ENCODE measurements at regions not wholly inside any gene's neighbourhood (a gene's known extent, or its start where the extent isn't known, plus 50 kb on each side); places are given as distances from the start of the nearest gene placed in this dataset.

- Histone ChIP-seq H3K9ac (ENCODE audit: low read length) (no peak overlapping the region), H3K79me2 (replicated peaks; ENCODE audit: insufficient read depth, low read length) (no peaks in the 10 kb centered on the region), H3K9me2 (ENCODE audit: insufficient read depth, low read length) (no peaks in the 10 kb centered on the region), H2AFZ (ENCODE audit: low read depth, low read length) (no peak overlapping the region), H3K9me3 (ENCODE audit: low read length) (no peaks in the 10 kb centered on the region), H3K27ac (ENCODE audit: low read length) (no peak overlapping the region), H3F3A (ENCODE audit: insufficient read depth, low read length, poor library complexity, severe bottlenecking) (no peaks in the 10 kb centered on the region), H3K27me3 (ENCODE audit: insufficient read depth, low read depth, low read length) (no peaks in the 10 kb centered on the region), H3K36me3 (ENCODE audit: insufficient read depth, low read length) (no peaks in the 10 kb centered on the region), H4K20me1 (ENCODE audit: insufficient read depth) (no peaks in the 10 kb centered on the region), H3K4me2 (ENCODE audit: low read length) (no peak overlapping the region), H3K4me3 (ENCODE audit: low read length) (no peak overlapping the region)
- TF ChIP-seq EP300 (conservative IDR thresholded peaks at IDR 0.05; ENCODE audit: poor library complexity, severe bottlenecking) = no peak
- TF ChIP-seq RAD21 (conservative IDR thresholded peaks at IDR 0.05) = no peak
Observed at GRCh38 chr16:62353355-62353754, 317.1 kb upstream of the CDH8 start.

- H3K9me2 ChIP-seq (ENCODE audit: insufficient read depth, low read length) = no peaks in the 10 kb centered on the region
- no peak overlapping the region for H3K4me3 ChIP-seq (ENCODE audit: low read length)
- H2AFZ ChIP-seq (ENCODE audit: low read depth, low read length) = no peak overlapping the region
- no peaks in the 10 kb centered on the region for H3K9me3 ChIP-seq (ENCODE audit: low read length)
- no peak overlapping the region for H3K9ac ChIP-seq (ENCODE audit: low read length)
- H3K79me2 ChIP-seq (replicated peaks; ENCODE audit: insufficient read depth, low read length) = no peaks in the 10 kb centered on the region
- no peaks in the 10 kb centered on the region for H4K20me1 ChIP-seq (ENCODE audit: insufficient read depth)
- TF ChIP-seq CTCF (IDR thresholded peaks at IDR 0.05; ENCODE audit: poor library complexity, severe bottlenecking) = no peak
- TF ChIP-seq POLR2AphosphoS5 (IDR thresholded peaks at IDR 0.05) = no peak
- no peak for TF ChIP-seq RAD21 (conservative IDR thresholded peaks at IDR 0.05)
- no peak for TF ChIP-seq MXI1 (conservative IDR thresholded peaks at IDR 0.05; ENCODE audit: poor library complexity, severe bottlenecking)
- TF ChIP-seq EP300 (conservative IDR thresholded peaks at IDR 0.05; ENCODE audit: poor library complexity, severe bottlenecking) = no peak
- no peak for TF ChIP-seq TAF1 (IDR thresholded peaks at IDR 0.05; ENCODE audit: low read depth)
- no peak for TF ChIP-seq REST (IDR thresholded peaks at IDR 0.05; ENCODE audit: borderline replicate concordance)
- no peak for TF ChIP-seq EZH2 (IDR thresholded peaks at IDR 0.05; ENCODE audit: borderline replicate concordance, insufficient read depth, low read length, poor library complexity, severe bottlenecking)
- TF ChIP-seq SMC3 (conservative IDR thresholded peaks at IDR 0.05; ENCODE audit: poor library complexity) = no peak
- H3K4me2 ChIP-seq (ENCODE audit: low read length) = no peak overlapping the region
- no peak overlapping the region for H3K27ac ChIP-seq (ENCODE audit: low read length)
- no peaks in the 10 kb centered on the region for H3K27me3 ChIP-seq (ENCODE audit: insufficient read depth, low read depth, low read length)
- H3F3A ChIP-seq (ENCODE audit: insufficient read depth, low read length, poor library complexity, severe bottlenecking) = no peaks in the 10 kb centered on the region
- no peaks in the 10 kb centered on the region for H3K36me3 ChIP-seq (ENCODE audit: insufficient read depth, low read length)
Observed at GRCh38 chr16:62342216-62342615, 306.0 kb upstream of the CDH8 start.

GRCh38 chr16:62335356-62335755 lies 299.1 kb upstream of the CDH8 start:
- no peaks in the 10 kb centered on the region for H3K79me2 ChIP-seq (replicated peaks; ENCODE audit: insufficient read depth, low read length)
- no peak overlapping the region for H3K4me3 ChIP-seq (ENCODE audit: low read length)
- no peaks in the 10 kb centered on the region for H3F3A ChIP-seq (ENCODE audit: insufficient read depth, low read length, poor library complexity, severe bottlenecking)
- no peaks in the 10 kb centered on the region for H3K9me2 ChIP-seq (ENCODE audit: insufficient read depth, low read length)
- H3K4me2 ChIP-seq (ENCODE audit: low read length) = no peak overlapping the region
- no peak overlapping the region for H2AFZ ChIP-seq (ENCODE audit: low read depth, low read length)
- TF ChIP-seq CTCF (IDR thresholded peaks at IDR 0.05; ENCODE audit: poor library complexity, severe bottlenecking) (no peak), EZH2 (IDR thresholded peaks at IDR 0.05; ENCODE audit: borderline replicate concordance, insufficient read depth, low read length, poor library complexity, severe bottlenecking) (no peak), POLR2AphosphoS5 (IDR thresholded peaks at IDR 0.05) (no peak), SMC3 (conservative IDR thresholded peaks at IDR 0.05; ENCODE audit: poor library complexity) (no peak), TAF1 (IDR thresholded peaks at IDR 0.05; ENCODE audit: low read depth) (no peak), REST (IDR thresholded peaks at IDR 0.05; ENCODE audit: borderline replicate concordance) (no peak), RAD21 (conservative IDR thresholded peaks at IDR 0.05) (no peak), MXI1 (conservative IDR thresholded peaks at IDR 0.05; ENCODE audit: poor library complexity, severe bottlenecking) (no peak)
- H3K9ac ChIP-seq (ENCODE audit: low read length) = no peak overlapping the region
- no peaks in the 10 kb centered on the region for H3K27me3 ChIP-seq (ENCODE audit: insufficient read depth, low read depth, low read length)
- no peaks in the 10 kb centered on the region for H3K9me3 ChIP-seq (ENCODE audit: low read length)
- H4K20me1 ChIP-seq (ENCODE audit: insufficient read depth) = no peaks in the 10 kb centered on the region
- H3K36me3 ChIP-seq (ENCODE audit: insufficient read depth, low read length) = no peaks in the 10 kb centered on the region
- H3K27ac ChIP-seq (ENCODE audit: low read length) = no peak overlapping the region
